ENCODE measurements at regions not wholly inside any gene's neighbourhood (a gene's known extent, or its start where the extent isn't known, plus 50 kb on each side); places are given as distances from the start of the nearest gene placed in this dataset.
"Not testable (repeated sequence)": the region's sequence is repeated elsewhere in the genome, so short reads cannot be mapped to it uniquely, and the experiment has no call there.

- H3K27me3 ChIP-seq (ENCODE audit: control insufficient read depth in 2 of 2, insufficient read depth in 2 of 2, low read length in 2 of 2): no peaks in the 10 kb centered on the region
- H3K27ac ChIP-seq (ENCODE audit: low read depth, low read length): no peak overlapping the region
- intact Hi-C loops (cut with micrococcal nuclease): loop anchor here (1.0 to 2.0 kb wide), 4 partner anchors 79 to 585 kb away; no protein-coding TSS in a partner anchor
- no peaks in the 10 kb centered on the region for H3K9me3 ChIP-seq (ENCODE audit: control insufficient read depth in 2 of 3, low read length in 3 of 3)
- peak in 5 of 9 donors; percentile 4 to 16 (median 7) for DNase-seq
- ChIA-PET POLR2A (no interaction called here), CTCF (interaction anchor here (0.6 to 1.6 kb wide), 5 partner anchors 10 to 79 kb away, joined by 3 to 4 read pairs (median 3); no protein-coding TSS in a partner anchor)
- no peaks in the 10 kb centered on the region for H3K36me3 ChIP-seq (ENCODE audit: control insufficient read depth in 2 of 3, insufficient read depth in 3 of 3, low read length in 3 of 3)
- peaks cover 0 to 15% (median 3%) of the 10 kb centered on the region in 5 donors for H3K27me3 Mint-ChIP-seq
- no peak overlapping the region for H3K4me3 ChIP-seq (ENCODE audit: low read length)
- H3K27ac Mint-ChIP-seq: no peak overlapping the region
- no peaks in the 10 kb centered on the region for H3K36me3 Mint-ChIP-seq
- no peak overlapping the region for H3K4me3 Mint-ChIP-seq
- no peaks in the 10 kb centered on the region for H3K9me3 Mint-ChIP-seq
- H3K4me1 ChIP-seq (ENCODE audit: control insufficient read depth in 2 of 2, insufficient read depth in 2 of 2, low read length in 2 of 2): no peaks in the 10 kb centered on the region
- no peaks in the 10 kb centered on the region for H3K4me1 Mint-ChIP-seq
- ATAC-seq: peak; percentile 61
These were observed 100.8 kb upstream of the ATP5MC3 start for GRCh38 chr2:175282300-175282699.

DNA sequence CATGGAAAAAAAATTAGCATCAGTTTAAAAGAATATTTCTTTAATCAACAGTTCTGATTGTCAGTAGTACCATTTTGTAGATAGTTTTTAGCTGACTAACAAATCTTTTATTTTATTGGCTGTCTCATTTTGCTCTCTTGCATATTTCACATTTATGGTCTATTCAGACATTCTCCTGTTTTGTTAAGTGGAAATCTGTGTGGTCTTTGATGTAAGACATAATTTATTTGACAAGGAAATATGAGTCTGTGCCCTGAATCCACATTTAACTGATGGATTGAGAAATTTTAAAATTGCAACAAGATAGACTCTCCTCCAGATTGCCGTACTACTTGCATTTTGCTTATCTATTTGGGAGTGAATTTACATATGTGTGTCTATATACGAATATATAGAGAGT, 96.3 kb upstream of the ATP5MC3 start:
- H3K27ac Mint-ChIP-seq: no peak overlapping the region
- CTCF ChIA-PET: interaction anchor here (0.6 to 1.1 kb wide), 3 partner anchors 9 to 1796 kb away, joined by 3 to 4 read pairs (median 3); no protein-coding TSS in a partner anchor

DNA sequence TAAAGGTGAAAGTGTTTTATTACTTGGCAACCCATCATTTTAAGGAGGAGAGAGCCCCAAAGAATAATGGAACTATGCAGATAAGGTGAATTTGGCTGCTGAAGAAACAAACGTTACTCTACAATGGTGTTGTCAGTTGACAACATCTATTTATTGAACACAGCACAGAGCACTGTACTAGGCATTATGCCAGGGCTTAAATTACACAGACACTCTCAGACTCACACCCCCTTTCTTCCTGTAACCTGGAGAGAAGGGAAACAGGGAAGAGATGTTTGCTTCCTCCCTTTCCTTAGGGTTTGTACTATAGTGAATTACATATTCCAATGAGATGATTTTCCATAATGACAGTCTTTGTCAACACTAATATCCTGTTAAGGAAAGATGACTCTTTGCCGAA, 94.0 kb upstream of the ATP5MC3 start:
- no peak overlapping the region for H3K4me3 Mint-ChIP-seq
- H3K9me3 Mint-ChIP-seq: no peaks in the 10 kb centered on the region
- ATAC-seq (no peak), DNase-seq (no peak)
- Histone ChIP-seq H3K4me1 (ENCODE audit: control insufficient read depth in 2 of 2, insufficient read depth in 2 of 2, low read length in 2 of 2) (no peaks in the 10 kb centered on the region), H3K4me3 (ENCODE audit: low read length) (no peak overlapping the region), H3K27ac (ENCODE audit: low read depth, low read length) (no peak overlapping the region), H3K27me3 (ENCODE audit: control insufficient read depth in 2 of 2, insufficient read depth in 2 of 2, low read length in 2 of 2) (no peaks in the 10 kb centered on the region), H3K9me3 (ENCODE audit: control insufficient read depth in 2 of 3, low read length in 3 of 3) (no peaks in the 10 kb centered on the region), H3K36me3 (ENCODE audit: control insufficient read depth in 2 of 3, insufficient read depth in 3 of 3, low read length in 3 of 3) (no peaks in the 10 kb centered on the region)
- H3K27ac Mint-ChIP-seq: no peak overlapping the region
- peaks cover 7 to 26% (median 21%) of the 10 kb centered on the region in 5 donors for H3K27me3 Mint-ChIP-seq
- ChIA-PET CTCF (no interaction called here), POLR2A (no interaction called here)
- no peaks in the 10 kb centered on the region for H3K4me1 Mint-ChIP-seq
- no peaks in the 10 kb centered on the region for H3K36me3 Mint-ChIP-seq
- intact Hi-C loops (cut with micrococcal nuclease): no loop called here

More for the DNA sequence above, 96.3 kb upstream of the ATP5MC3 start:
- H3K27ac ChIP-seq (ENCODE audit: low read depth, low read length): no peak overlapping the region
- ATAC-seq: no peak
- no peaks in the 10 kb centered on the region for H3K9me3 ChIP-seq (ENCODE audit: control insufficient read depth in 2 of 3, low read length in 3 of 3)
- Mint-ChIP-seq H3K9me3 (no peaks in the 10 kb centered on the region), H3K27me3 (peaks cover 0 to 16% (median 8%) of the 10 kb centered on the region in 5 donors), H3K36me3 (no peaks in the 10 kb centered on the region), H3K4me1 (no peaks in the 10 kb centered on the region), H3K4me3 (no peak overlapping the region)
- no peaks in the 10 kb centered on the region for H3K36me3 ChIP-seq (ENCODE audit: control insufficient read depth in 2 of 3, insufficient read depth in 3 of 3, low read length in 3 of 3)
- no peaks in the 10 kb centered on the region for H3K4me1 ChIP-seq (ENCODE audit: control insufficient read depth in 2 of 2, insufficient read depth in 2 of 2, low read length in 2 of 2)
- POLR2A ChIA-PET: no interaction called here
- DNase-seq: no peak
- no peaks in the 10 kb centered on the region for H3K27me3 ChIP-seq (ENCODE audit: control insufficient read depth in 2 of 2, insufficient read depth in 2 of 2, low read length in 2 of 2)
- intact Hi-C loops (cut with micrococcal nuclease): no loop called here
- no peak overlapping the region for H3K4me3 ChIP-seq (ENCODE audit: low read length)

GRCh38 chr2:175259164-175259563, 77.7 kb upstream of the ATP5MC3 start:
- no peaks in the 10 kb centered on the region for H3K27me3 ChIP-seq (ENCODE audit: control insufficient read depth in 2 of 2, insufficient read depth in 2 of 2, low read length in 2 of 2)
- H3K9me3 Mint-ChIP-seq: peaks cover 0 to 6% (median 0%) of the 10 kb centered on the region in 11 donors
- no peaks in the 10 kb centered on the region for H3K4me1 Mint-ChIP-seq
- no peaks in the 10 kb centered on the region for H3K9me3 ChIP-seq (ENCODE audit: control insufficient read depth in 2 of 3, low read length in 3 of 3)
- DNase-seq (no peak), ATAC-seq (no peak)
- no peaks in the 10 kb centered on the region for H3K4me1 ChIP-seq (ENCODE audit: control insufficient read depth in 2 of 2, insufficient read depth in 2 of 2, low read length in 2 of 2)
- H3K4me3 Mint-ChIP-seq: no peak overlapping the region
- no peak overlapping the region for H3K4me3 ChIP-seq (ENCODE audit: low read length)
- no peaks in the 10 kb centered on the region for H3K36me3 ChIP-seq (ENCODE audit: control insufficient read depth in 2 of 3, insufficient read depth in 3 of 3, low read length in 3 of 3)
- no peak overlapping the region for H3K27ac ChIP-seq (ENCODE audit: low read depth, low read length)
- no peak overlapping the region for H3K27ac Mint-ChIP-seq
- POLR2A ChIA-PET: interaction anchor here (0.6 kb wide), 1 partner anchor 1082 kb away, joined by 3 read pairs; no protein-coding TSS in a partner anchor
- H3K36me3 Mint-ChIP-seq: no peaks in the 10 kb centered on the region
- H3K27me3 Mint-ChIP-seq: peaks cover 13 to 29% (median 24%) of the 10 kb centered on the region in 5 donors
- intact Hi-C loops (cut with micrococcal nuclease): no loop called here
- CTCF ChIA-PET: no interaction called here

DNA sequence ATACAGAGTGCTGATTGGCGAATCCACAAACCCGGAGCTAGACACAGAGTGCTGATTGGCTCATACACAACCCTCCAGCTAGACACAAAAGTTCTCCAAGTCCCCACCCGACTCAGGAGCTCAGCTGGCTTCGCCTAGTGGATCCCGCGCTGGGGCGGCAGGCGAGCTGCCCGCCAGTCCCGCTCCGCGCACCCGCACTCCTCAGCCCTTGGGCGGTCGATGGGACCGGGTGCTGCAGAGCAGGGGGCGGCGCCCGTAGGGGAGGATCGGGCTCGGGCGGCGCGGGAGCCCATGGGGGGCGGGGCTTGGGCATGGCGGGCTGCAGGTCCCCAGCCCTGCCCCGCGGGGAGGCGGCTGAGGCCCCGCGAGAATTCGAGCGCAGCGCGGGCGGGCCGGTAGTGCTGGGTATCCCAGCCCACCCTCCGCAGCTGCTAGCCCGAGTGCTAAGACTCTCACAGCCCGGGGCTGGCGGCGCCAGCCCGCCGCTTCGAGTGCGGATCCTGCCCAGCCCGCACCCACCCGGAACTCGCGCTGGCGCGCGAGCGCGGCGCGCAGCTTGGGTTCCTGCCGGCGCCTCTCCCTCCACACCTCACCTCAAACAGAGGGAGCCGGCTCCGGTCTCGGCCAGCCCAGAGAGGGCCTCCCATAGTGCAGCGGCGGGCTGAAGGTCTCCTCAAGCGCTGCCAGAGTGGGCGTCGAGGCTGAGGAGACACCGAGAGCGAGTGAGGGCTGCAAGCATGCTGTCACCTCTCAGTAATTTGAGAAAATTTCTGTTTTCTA, 75.5 kb upstream of the ATP5MC3 start:
- Histone ChIP-seq H3K4me3 (ENCODE audit: low read length) (no peak overlapping the region), H3K4me1 (ENCODE audit: control insufficient read depth in 2 of 2, insufficient read depth in 2 of 2, low read length in 2 of 2) (no peaks in the 10 kb centered on the region), H3K27me3 (ENCODE audit: control insufficient read depth in 2 of 2, insufficient read depth in 2 of 2, low read length in 2 of 2) (no peaks in the 10 kb centered on the region), H3K36me3 (ENCODE audit: control insufficient read depth in 2 of 3, insufficient read depth in 3 of 3, low read length in 3 of 3) (no peaks in the 10 kb centered on the region), H3K9me3 (ENCODE audit: control insufficient read depth in 2 of 3, low read length in 3 of 3) (no peaks in the 10 kb centered on the region), H3K27ac (ENCODE audit: low read depth, low read length) (no peak overlapping the region)
- DNase-seq (no peak), ATAC-seq (no peak)
- peaks cover 0 to 6% (median 0%) of the 10 kb centered on the region in 11 donors for H3K9me3 Mint-ChIP-seq
- H3K27me3 Mint-ChIP-seq: peaks cover 22 to 44% (median 35%) of the 10 kb centered on the region in 5 donors
- H3K27ac Mint-ChIP-seq: peak overlapping the region in 1 of 9 donors; percentile 13
- ChIA-PET CTCF (no interaction called here), POLR2A (no interaction called here)
- no peak overlapping the region for H3K4me3 Mint-ChIP-seq
- no peaks in the 10 kb centered on the region for H3K4me1 Mint-ChIP-seq
- H3K36me3 Mint-ChIP-seq: no peaks in the 10 kb centered on the region
- intact Hi-C loops (cut with micrococcal nuclease): no loop called here

- intact Hi-C loops (cut with micrococcal nuclease); DNase-seq; H3K4me3 Mint-ChIP-seq; H3K27me3 ChIP-seq (ENCODE audit: control insufficient read depth in 2 of 2, insufficient read depth in 2 of 2, low read length in 2 of 2); H3K36me3 ChIP-seq (ENCODE audit: control insufficient read depth in 2 of 3, insufficient read depth in 3 of 3, low read length in 3 of 3); CTCF ChIA-PET; H3K9me3 ChIP-seq (ENCODE audit: control insufficient read depth in 2 of 3, low read length in 3 of 3); H3K9me3 Mint-ChIP-seq; H3K4me3 ChIP-seq (ENCODE audit: low read length); POLR2A ChIA-PET; H3K27ac ChIP-seq (ENCODE audit: low read depth, low read length); H3K36me3 Mint-ChIP-seq; H3K4me1 ChIP-seq (ENCODE audit: control insufficient read depth in 2 of 2, insufficient read depth in 2 of 2, low read length in 2 of 2); ATAC-seq; H3K4me1 Mint-ChIP-seq: not testable (repeated sequence)
- peaks cover 18 to 49% (median 35%) of the 10 kb centered on the region in 5 donors for H3K27me3 Mint-ChIP-seq
- peak overlapping the region in 1 of 9 donors; percentile 13 for H3K27ac Mint-ChIP-seq
These were observed 74.9 kb upstream of the ATP5MC3 start for GRCh38 chr2:175256391-175256790.

DNA sequence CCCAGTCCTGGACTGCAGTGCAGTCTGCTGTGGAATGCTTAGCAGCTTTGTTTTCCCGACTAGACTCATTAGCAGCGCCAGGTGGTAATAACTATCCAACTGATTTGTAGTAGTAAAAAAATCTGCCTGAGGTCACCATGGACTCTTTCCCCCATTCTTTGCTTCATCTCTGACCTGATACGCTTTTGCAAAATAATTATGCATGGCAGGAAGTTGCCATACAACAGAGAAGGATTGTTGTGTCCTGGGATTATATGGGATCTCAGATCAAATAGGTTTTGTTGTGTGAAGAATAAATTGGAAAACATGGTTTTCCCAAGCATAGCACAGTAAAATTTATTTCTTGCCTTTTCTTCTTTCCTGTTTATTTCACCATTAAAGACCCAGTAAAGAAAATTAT, 72.4 kb upstream of the ATP5MC3 start:
- Mint-ChIP-seq H3K27ac (no peak overlapping the region), H3K9me3 (peaks cover 0 to 6% (median 0%) of the 10 kb centered on the region in 11 donors), H3K4me3 (no peak overlapping the region), H3K36me3 (no peaks in the 10 kb centered on the region), H3K27me3 (peaks cover 16 to 51% (median 33%) of the 10 kb centered on the region in 5 donors), H3K4me1 (peaks cover 0 to 2% (median 0%) of the 10 kb centered on the region in 7 donors)
- ChIA-PET POLR2A (interaction anchor here (0.6 kb wide), 1 partner anchor 120 kb away, joined by 5 read pairs; no protein-coding TSS in a partner anchor), CTCF (interaction anchor here (0.7 kb wide), 1 partner anchor 32 kb away, joined by 3 read pairs; no protein-coding TSS in a partner anchor)
- no peak overlapping the region for H3K4me3 ChIP-seq (ENCODE audit: low read length)
- H3K9me3 ChIP-seq (ENCODE audit: control insufficient read depth in 2 of 3, low read length in 3 of 3): no peaks in the 10 kb centered on the region
- DNase-seq (no peak), ATAC-seq (no peak)
- intact Hi-C loops (cut with micrococcal nuclease): no loop called here
- H3K27me3 ChIP-seq (ENCODE audit: control insufficient read depth in 2 of 2, insufficient read depth in 2 of 2, low read length in 2 of 2): no peaks in the 10 kb centered on the region
- no peaks in the 10 kb centered on the region for H3K36me3 ChIP-seq (ENCODE audit: control insufficient read depth in 2 of 3, insufficient read depth in 3 of 3, low read length in 3 of 3)
- H3K27ac ChIP-seq (ENCODE audit: low read depth, low read length): no peak overlapping the region
- H3K4me1 ChIP-seq (ENCODE audit: control insufficient read depth in 2 of 2, insufficient read depth in 2 of 2, low read length in 2 of 2): no peaks in the 10 kb centered on the region

All from naive thymus-derived CD4-positive, alpha-beta T cell (primary cell).